ENCODE measurements at regions not wholly inside any gene's neighbourhood (a gene's known extent, or its start where the extent isn't known, plus 50 kb on each side); places are given as distances from the start of the nearest gene placed in this dataset.

DNA sequence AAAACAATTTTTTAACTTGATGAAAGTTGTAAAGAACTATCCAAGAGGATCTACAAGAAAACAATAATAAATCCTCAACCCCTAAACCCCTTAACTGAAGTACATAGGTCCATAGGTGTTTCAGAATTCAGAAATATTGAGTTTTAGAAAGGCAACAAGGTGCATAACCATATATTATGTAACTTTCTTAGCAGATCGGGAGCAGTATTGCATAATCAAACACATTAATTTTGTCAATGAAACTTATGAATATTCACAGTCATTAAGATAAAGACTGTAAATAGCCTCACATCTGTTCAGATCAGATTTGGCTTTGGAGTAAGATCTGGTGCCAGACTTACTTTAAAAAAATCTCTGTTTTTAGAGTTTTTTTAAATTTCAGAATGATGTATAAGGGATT, 647.1 kb upstream of the FLRT2 start:
- no peak for DNase-seq (ENCODE audit: low read depth, low spot score)
- no peak overlapping the region for H3K27ac ChIP-seq
- H3K9me3 ChIP-seq (ENCODE audit: low read depth, low read length): no peaks in the 10 kb centered on the region
- no peaks in the 10 kb centered on the region for H3K36me3 ChIP-seq (ENCODE audit: insufficient read depth, low read length)
- H3K4me3 ChIP-seq: no peak overlapping the region
- no peak for TF ChIP-seq EZH2 (IDR thresholded peaks at IDR 0.05)
- TF ChIP-seq POLR2AphosphoS5 (IDR thresholded peaks at IDR 0.05; ENCODE audit: borderline replicate concordance, low read depth, low read length): no peak
- no peak for TF ChIP-seq FOXP2 (optimal IDR thresholded peaks at IDR 0.05; ENCODE audit: control extremely low read depth, extremely low read length, insufficient read depth)
- H3K9ac ChIP-seq (ENCODE audit: insufficient read length): no peak overlapping the region

DNA sequence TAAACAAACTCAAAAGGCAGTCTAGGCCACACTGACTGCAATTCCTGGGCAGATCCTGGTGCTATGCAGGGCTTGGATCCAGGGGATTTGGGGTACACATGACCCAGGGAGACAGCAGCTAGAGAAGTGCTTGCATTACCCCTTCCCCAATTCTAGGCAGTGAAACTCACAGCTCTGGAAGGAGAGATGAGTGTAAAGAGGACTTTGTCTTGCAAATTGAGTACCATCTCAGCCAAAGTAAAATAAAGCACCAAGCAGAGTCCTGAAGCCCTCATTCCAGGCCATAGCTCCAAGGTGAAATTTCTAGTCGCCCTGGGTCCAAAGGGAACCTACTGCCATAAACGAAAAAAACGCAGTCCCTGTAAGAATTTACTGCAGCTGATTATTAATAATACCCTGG, 644.9 kb upstream of the FLRT2 start:
- no peak overlapping the region for H3K27ac ChIP-seq
- TF ChIP-seq FOXP2 (optimal IDR thresholded peaks at IDR 0.05; ENCODE audit: control extremely low read depth, extremely low read length, insufficient read depth): no peak
- TF ChIP-seq POLR2AphosphoS5 (IDR thresholded peaks at IDR 0.05; ENCODE audit: borderline replicate concordance, low read depth, low read length): no peak
- TF ChIP-seq EZH2 (IDR thresholded peaks at IDR 0.05): no peak
- H3K4me3 ChIP-seq: no peak overlapping the region
- H3K36me3 ChIP-seq (ENCODE audit: insufficient read depth, low read length): no peaks in the 10 kb centered on the region
- no peak overlapping the region for H3K9ac ChIP-seq (ENCODE audit: insufficient read length)
- DNase-seq (ENCODE audit: low read depth, low spot score): no peak
- no peaks in the 10 kb centered on the region for H3K9me3 ChIP-seq (ENCODE audit: low read depth, low read length)

DNA sequence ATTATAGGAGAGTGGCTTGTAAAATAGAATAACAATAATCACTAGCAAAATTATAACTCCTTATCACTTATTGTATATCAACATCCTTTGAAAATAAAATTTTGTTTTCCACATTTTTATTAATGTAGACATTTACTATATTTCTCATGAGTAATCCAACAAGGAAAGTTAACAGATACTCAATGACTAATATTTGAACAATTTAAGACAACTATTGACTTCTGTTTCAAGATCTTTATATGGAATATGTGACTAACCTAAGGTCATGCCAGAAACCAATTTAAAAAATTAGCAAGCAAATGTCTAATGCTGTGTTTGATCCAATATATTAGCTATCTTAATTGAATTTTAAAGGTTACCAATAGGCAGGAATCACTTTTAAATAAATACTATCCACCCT, 638.5 kb upstream of the FLRT2 start:
- no peak for DNase-seq (ENCODE audit: low read depth, low spot score)
- no peak overlapping the region for H3K4me3 ChIP-seq
- no peak for TF ChIP-seq FOXP2 (optimal IDR thresholded peaks at IDR 0.05; ENCODE audit: control extremely low read depth, extremely low read length, insufficient read depth)
- TF ChIP-seq POLR2AphosphoS5 (IDR thresholded peaks at IDR 0.05; ENCODE audit: borderline replicate concordance, low read depth, low read length): no peak
- TF ChIP-seq EZH2 (IDR thresholded peaks at IDR 0.05): no peak
- H3K9ac ChIP-seq (ENCODE audit: insufficient read length): no peak overlapping the region
- no peak overlapping the region for H3K27ac ChIP-seq
- no peaks in the 10 kb centered on the region for H3K9me3 ChIP-seq (ENCODE audit: low read depth, low read length)
- H3K36me3 ChIP-seq (ENCODE audit: insufficient read depth, low read length): no peaks in the 10 kb centered on the region

DNA sequence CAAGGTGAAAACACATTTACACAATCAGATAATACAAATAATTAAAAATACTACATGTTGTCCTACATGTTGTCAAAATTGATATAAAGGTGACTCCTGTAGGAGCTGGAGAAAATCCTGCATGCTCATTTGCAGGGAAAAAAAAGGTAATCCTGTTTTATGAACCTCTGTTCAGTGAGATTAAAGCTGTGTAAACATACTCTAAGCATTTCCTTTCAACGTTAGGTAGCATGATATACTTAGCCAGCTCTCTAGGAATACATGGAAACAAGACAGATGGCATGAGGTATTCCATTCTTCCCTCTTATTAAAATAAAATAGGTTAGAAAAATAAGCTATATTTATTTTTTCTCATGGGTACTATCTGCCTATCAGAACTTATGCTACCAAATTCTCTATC, 635.7 kb upstream of the FLRT2 start:
- Histone ChIP-seq H3K9ac (ENCODE audit: insufficient read length) (no peak overlapping the region), H3K9me3 (ENCODE audit: low read depth, low read length) (no peaks in the 10 kb centered on the region), H3K36me3 (ENCODE audit: insufficient read depth, low read length) (no peaks in the 10 kb centered on the region), H3K27ac (no peak overlapping the region), H3K4me3 (no peak overlapping the region)
- TF ChIP-seq POLR2AphosphoS5 (IDR thresholded peaks at IDR 0.05; ENCODE audit: borderline replicate concordance, low read depth, low read length) (no peak), EZH2 (IDR thresholded peaks at IDR 0.05) (no peak)
- no peak for DNase-seq (ENCODE audit: low read depth, low spot score)

DNA sequence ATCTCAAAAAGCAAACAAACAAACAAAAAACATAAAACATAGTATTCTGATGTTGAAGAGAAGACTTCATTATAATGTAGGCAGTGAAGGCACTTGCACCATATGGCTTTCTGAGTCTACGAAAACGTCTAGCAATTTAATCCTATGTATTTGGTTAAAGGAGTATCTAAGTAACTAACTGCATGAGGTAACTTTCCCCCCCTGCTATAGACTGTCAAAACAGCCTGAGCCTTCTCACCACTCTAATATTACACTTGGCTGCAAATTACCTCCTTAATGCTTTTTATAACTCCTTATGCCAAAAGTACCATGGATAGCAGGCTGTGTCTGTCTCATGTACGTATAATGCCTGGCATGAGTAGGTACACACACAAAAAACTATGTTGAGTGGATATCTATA, 607.6 kb upstream of the FLRT2 start:
- Histone ChIP-seq H3K36me3 (ENCODE audit: insufficient read depth, low read length) (no peaks in the 10 kb centered on the region), H3K9me3 (ENCODE audit: low read depth, low read length) (no peaks in the 10 kb centered on the region), H3K27ac (no peak overlapping the region), H3K9ac (ENCODE audit: insufficient read length) (no peak overlapping the region), H3K4me3 (no peak overlapping the region)
- no peak for DNase-seq (ENCODE audit: low read depth, low spot score)
- TF ChIP-seq FOXP2 (optimal IDR thresholded peaks at IDR 0.05; ENCODE audit: control extremely low read depth, extremely low read length, insufficient read depth): no peak
- no peak for TF ChIP-seq EZH2 (IDR thresholded peaks at IDR 0.05)
- no peak for TF ChIP-seq POLR2AphosphoS5 (IDR thresholded peaks at IDR 0.05; ENCODE audit: borderline replicate concordance, low read depth, low read length)

DNA sequence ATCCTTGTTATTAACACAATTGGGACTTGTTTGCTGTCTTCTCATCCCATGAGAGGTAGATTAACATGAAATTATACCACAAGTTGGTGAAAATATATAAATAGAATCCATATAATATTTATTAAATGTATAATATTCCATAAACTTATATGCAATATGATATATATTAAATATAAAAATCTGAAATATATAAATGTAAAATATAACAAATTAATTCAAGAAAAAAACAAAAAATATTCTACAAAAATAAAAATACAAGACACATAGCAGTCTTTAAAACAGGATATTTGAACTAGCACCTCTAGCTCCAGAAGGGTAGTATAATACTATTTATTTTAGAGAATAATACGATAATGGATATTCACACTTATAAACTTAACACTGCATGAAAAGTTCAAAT, 603.3 kb upstream of the FLRT2 start:
- no peak for TF ChIP-seq FOXP2 (optimal IDR thresholded peaks at IDR 0.05; ENCODE audit: control extremely low read depth, extremely low read length, insufficient read depth)
- no peak for TF ChIP-seq EZH2 (IDR thresholded peaks at IDR 0.05)
- no peak for TF ChIP-seq POLR2AphosphoS5 (IDR thresholded peaks at IDR 0.05; ENCODE audit: borderline replicate concordance, low read depth, low read length)
- no peak for DNase-seq (ENCODE audit: low read depth, low spot score)
- H3K36me3 ChIP-seq (ENCODE audit: insufficient read depth, low read length): no peaks in the 10 kb centered on the region
- H3K9ac ChIP-seq (ENCODE audit: insufficient read length): no peak overlapping the region
- no peak overlapping the region for H3K27ac ChIP-seq
- no peaks in the 10 kb centered on the region for H3K9me3 ChIP-seq (ENCODE audit: low read depth, low read length)
- no peak overlapping the region for H3K4me3 ChIP-seq

DNA sequence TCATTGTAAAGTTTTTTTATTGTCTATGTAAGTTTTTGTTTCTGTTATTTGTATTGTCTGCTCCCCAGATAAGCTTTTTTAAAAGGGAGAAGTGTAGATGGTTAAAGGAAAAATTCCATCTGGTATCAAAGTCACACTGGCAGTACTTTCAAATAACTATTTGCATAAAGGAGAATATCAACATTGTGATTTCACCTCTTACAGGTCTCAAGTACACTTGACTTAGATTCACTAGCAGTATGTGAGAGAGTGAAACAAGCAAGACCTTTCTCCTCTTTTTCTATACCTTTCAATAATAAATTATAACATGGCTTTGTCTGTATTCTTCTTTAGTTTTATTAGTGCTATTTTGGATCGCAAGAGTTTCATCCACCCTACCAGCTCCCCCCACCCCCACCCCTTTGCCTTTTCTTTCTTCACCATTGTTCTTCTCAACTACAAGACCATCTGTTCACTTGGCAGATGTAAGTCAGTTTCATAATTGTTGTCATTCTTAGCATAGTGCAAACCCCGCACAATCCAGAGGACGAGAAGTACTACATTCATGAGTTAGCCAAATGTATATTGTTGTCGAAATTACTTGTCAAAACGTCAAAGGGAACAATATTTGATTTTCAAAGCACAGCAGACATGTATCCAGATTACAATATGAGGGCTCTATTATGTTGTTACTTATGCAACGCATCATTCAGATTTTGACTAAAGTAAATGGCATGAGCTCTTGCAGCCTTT, 602.7 kb upstream of the FLRT2 start:
- Histone ChIP-seq H3K27ac (no peak overlapping the region), H3K9ac (ENCODE audit: insufficient read length) (no peak overlapping the region), H3K4me3 (no peak overlapping the region), H3K36me3 (ENCODE audit: insufficient read depth, low read length) (no peaks in the 10 kb centered on the region), H3K9me3 (ENCODE audit: low read depth, low read length) (no peaks in the 10 kb centered on the region)
- TF ChIP-seq FOXP2 (optimal IDR thresholded peaks at IDR 0.05; ENCODE audit: control extremely low read depth, extremely low read length, insufficient read depth) (no peak), EZH2 (IDR thresholded peaks at IDR 0.05) (no peak), POLR2AphosphoS5 (IDR thresholded peaks at IDR 0.05; ENCODE audit: borderline replicate concordance, low read depth, low read length) (no peak)
- DNase-seq (ENCODE audit: low read depth, low spot score): no peak

DNA sequence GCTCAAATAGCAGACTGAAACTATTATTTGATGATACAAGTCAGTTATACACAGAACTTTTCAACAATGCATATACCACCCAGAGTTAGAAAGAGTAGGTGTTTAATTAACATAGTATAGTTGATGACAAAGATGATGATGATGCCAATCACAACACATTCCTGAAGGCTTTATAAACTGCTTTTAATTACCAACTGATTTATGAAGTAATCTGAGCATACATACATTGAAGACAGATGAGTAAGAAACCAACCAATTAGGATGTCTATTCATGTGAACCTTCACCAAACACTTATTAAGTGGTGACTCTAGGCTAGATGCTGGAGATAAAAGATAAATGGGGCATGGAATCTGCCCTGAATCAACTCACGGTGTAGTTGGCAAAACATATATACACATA, 600.9 kb upstream of the FLRT2 start:
- no peaks in the 10 kb centered on the region for H3K9me3 ChIP-seq (ENCODE audit: low read depth, low read length)
- H3K4me3 ChIP-seq: no peak overlapping the region
- H3K9ac ChIP-seq (ENCODE audit: insufficient read length): no peak overlapping the region
- no peak for TF ChIP-seq FOXP2 (optimal IDR thresholded peaks at IDR 0.05; ENCODE audit: control extremely low read depth, extremely low read length, insufficient read depth)
- no peak for TF ChIP-seq EZH2 (IDR thresholded peaks at IDR 0.05)
- no peak for TF ChIP-seq POLR2AphosphoS5 (IDR thresholded peaks at IDR 0.05; ENCODE audit: borderline replicate concordance, low read depth, low read length)
- H3K27ac ChIP-seq: no peak overlapping the region
- DNase-seq (ENCODE audit: low read depth, low spot score): no peak
- H3K36me3 ChIP-seq (ENCODE audit: insufficient read depth, low read length): no peaks in the 10 kb centered on the region

DNA sequence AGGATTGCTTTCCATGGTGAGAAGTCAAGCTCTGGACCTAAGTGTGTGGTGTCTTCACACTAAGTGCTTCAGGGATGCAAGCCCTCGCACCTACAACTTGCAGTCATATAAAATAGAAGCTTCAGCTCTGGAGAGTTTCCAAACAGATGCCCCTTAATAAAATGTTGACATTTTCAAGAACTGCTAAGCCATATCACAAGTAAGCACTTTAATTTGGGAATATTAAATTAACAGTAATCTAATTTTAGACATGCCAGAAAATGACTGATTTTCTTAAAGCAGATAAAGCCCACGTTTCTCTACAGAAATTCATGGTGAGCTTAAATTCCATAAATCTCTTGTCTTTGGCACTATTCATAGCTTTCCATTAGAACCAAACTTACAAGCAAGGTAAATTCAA, 600.1 kb upstream of the FLRT2 start:
- no peaks in the 10 kb centered on the region for H3K36me3 ChIP-seq (ENCODE audit: insufficient read depth, low read length)
- TF ChIP-seq POLR2AphosphoS5 (IDR thresholded peaks at IDR 0.05; ENCODE audit: borderline replicate concordance, low read depth, low read length) (no peak), EZH2 (IDR thresholded peaks at IDR 0.05) (no peak)
- H3K4me3 ChIP-seq: no peak overlapping the region
- no peak overlapping the region for H3K27ac ChIP-seq
- no peak for DNase-seq (ENCODE audit: low read depth, low spot score)
- no peak overlapping the region for H3K9ac ChIP-seq (ENCODE audit: insufficient read length)
- no peaks in the 10 kb centered on the region for H3K9me3 ChIP-seq (ENCODE audit: low read depth, low read length)
